H1 (cell line): ENCODE measurements at regions not wholly inside any gene's neighbourhood (a gene's known extent, or its start where the extent isn't known, plus 50 kb on each side); places are given as distances from the start of the nearest gene placed in this dataset.

Experiments used
- CTCF ChIA-PET: fragments of 300-600 bp; sonication (Branson Sonifier 250); formaldehyde crosslinking; loops from one replicate; lab custom pipeline; 2021; ENCODE audit not compliant: partially characterized antibody; lab: Charles Lee
- POLR2A ChIA-PET: fragments of 300-600 bp; sonication (Branson Sonifier 250); formaldehyde crosslinking; loops from one replicate; lab custom pipeline; 2021; ENCODE audit warnings: inconsistent platforms; ENCODE audit not compliant: partially characterized antibody; lab: Charles Lee
- DNase-seq, 2 experiments: peaks; one replicate each; pipeline versions ENCODE4 v3.0.0 to v3.0.0-alpha.2; 2010 to 2022; ENCODE audit warnings: low spot score in 2 of 2, low read depth in 1 of 2, mixed read lengths in 1 of 2
- FAIRE-seq: peaks from 2 replicates; lab custom pipeline; 2011; peaks lifted over from hg19 to GRCh38; lab: Jason Lieb, UNC
- H2AFZ ChIP-seq: 2 replicates; pipeline ENCODE4 v1.8.1; 2012; ENCODE audit warnings: low read length, inconsistent platforms
- H2AK5ac ChIP-seq: 2 replicates; pipeline ENCODE4 v1.6.1; 2013; ENCODE audit warnings: low read depth, low read length
- H2BK120ac ChIP-seq: replicated peaks from 2 replicates; pipeline ENCODE3; 2013; ENCODE audit warnings: low read depth, low read length, inconsistent platforms
- H2BK12ac ChIP-seq: 2 replicates; pipeline ENCODE4 v1.6.1; 2013; ENCODE audit warnings: low read depth, low read length
- H2BK15ac ChIP-seq: 2 replicates; pipeline ENCODE4 v1.6.1; 2013; ENCODE audit warnings: low read length
- H2BK20ac ChIP-seq: 2 replicates; pipeline ENCODE4 v1.6.1; 2013; ENCODE audit warnings: low read length
- H2BK5ac ChIP-seq: 2 replicates; pipeline ENCODE4 v1.6.1; 2013; ENCODE audit warnings: low read depth, low read length
- H3K14ac ChIP-seq: 2 replicates; pipeline ENCODE4 v1.6.1; 2013; ENCODE audit warnings: inconsistent platforms; ENCODE audit not compliant: insufficient read length
- H3K18ac ChIP-seq: 2 replicates; pipeline ENCODE4 v1.6.1; 2013; ENCODE audit warnings: low read length; ENCODE audit errors: extremely low read depth
- H3K23ac ChIP-seq: 2 replicates; pipeline ENCODE4 v1.6.1; 2013; ENCODE audit warnings: inconsistent platforms; ENCODE audit not compliant: insufficient read length
- H3K23me2 ChIP-seq: 2 replicates; pipeline ENCODE4 v1.6.1; 2013; ENCODE audit warnings: low read depth, low read length
- H3K27ac ChIP-seq: 2 replicates; pipeline ENCODE4 v1.6.1; 2011; ENCODE audit warnings: low read depth, low read length, inconsistent platforms
- H3K27me3 ChIP-seq, 4 experiments: replicated peaks in 1 of 4; 1 replicate in 1 of 4; 2 replicates in 3 of 4; pipeline versions ENCODE4 v1.6.1 to v1.8.1; 2011 to 2013; ENCODE audit warnings: low read length in 3 of 4, mild to moderate bottlenecking in 3 of 4, inconsistent platforms in 2 of 4, mixed read lengths in 2 of 4, moderate library complexity in 1 of 4; ENCODE audit not compliant: control insufficient read depth in 3 of 4, insufficient read depth in 3 of 4; ENCODE audit errors: extremely low read depth in 1 of 4
- H3K36me3 ChIP-seq, 4 experiments: 2 replicates each; pipeline versions ENCODE4 v1.6.1 to v1.8.1; 2011 to 2013; ENCODE audit warnings: mild to moderate bottlenecking in 4 of 4, low read length in 3 of 4, moderate library complexity in 2 of 4, control low read depth in 1 of 4, inconsistent platforms in 1 of 4; ENCODE audit not compliant: insufficient read depth in 4 of 4, control insufficient read depth in 2 of 4
- H3K4ac ChIP-seq: replicated peaks from 2 replicates; pipeline ENCODE3; 2013; ENCODE audit warnings: low read length, low read depth, mixed read lengths, inconsistent platforms; ENCODE audit not compliant: insufficient read length
- H3K4me1 ChIP-seq, 4 experiments: replicated peaks in 1 of 4; 1 replicate in 1 of 4; 2 replicates in 3 of 4; pipeline versions ENCODE4 v1.6.1 to v1.8.1; 2011 to 2013; ENCODE audit warnings: low read length in 3 of 4, inconsistent platforms in 2 of 4, mixed read lengths in 1 of 4; ENCODE audit not compliant: insufficient read depth in 4 of 4, control insufficient read depth in 3 of 4
- H3K4me2 ChIP-seq, 2 experiments: 2 replicates each; pipeline versions ENCODE4 v1.6.1 to v1.8.1; 2011 to 2013; ENCODE audit warnings: low read depth in 2 of 2, low read length in 2 of 2, control low read depth in 1 of 2, inconsistent platforms in 1 of 2, mild to moderate bottlenecking in 1 of 2; ENCODE audit not compliant: insufficient read depth in 1 of 2
- H3K4me3 ChIP-seq, 4 experiments: fragments of 200-600, 300-600 bp in 1 of 4; sonication (generic), shearing (Covaris generic), sonication (Bioruptor Twin) in 1 of 4; 2 replicates each; pipeline versions ENCODE4 v1.5.1 to v1.8.1; 2011 to 2016; ENCODE audit warnings: low read length in 4 of 4, low read depth in 3 of 4, control low read depth in 2 of 4, inconsistent platforms in 2 of 4, mild to moderate bottlenecking in 2 of 4, mixed read lengths in 1 of 4, moderate library complexity in 1 of 4; ENCODE audit not compliant: insufficient read depth in 2 of 4; ENCODE audit errors: extremely low read depth in 1 of 4
- H3K56ac ChIP-seq: replicated peaks from 2 replicates; pipeline ENCODE3; 2013; ENCODE audit warnings: low read depth, mild to moderate bottlenecking, mixed read lengths, low read length, inconsistent platforms; ENCODE audit not compliant: insufficient read length
- H3K79me1 ChIP-seq: 2 replicates; pipeline ENCODE4 v1.6.1; 2013; ENCODE audit warnings: low read depth, low read length, control low read depth
- H3K79me2 ChIP-seq, 2 experiments: 2 replicates each; pipeline versions ENCODE4 v1.6.1 to v1.8.1; 2012 to 2013; ENCODE audit warnings: low read length in 2 of 2, mild to moderate bottlenecking in 2 of 2, inconsistent platforms in 1 of 2; ENCODE audit not compliant: insufficient read depth in 2 of 2, control insufficient read depth in 1 of 2
- H3K9ac ChIP-seq, 4 experiments: replicated peaks in 1 of 4; 1 replicate in 1 of 4; 2 replicates in 3 of 4; pipeline versions ENCODE4 v1.6.1 to v1.8.1; 2011 to 2013; ENCODE audit warnings: low read depth in 3 of 4, low read length in 3 of 4, control low read depth in 2 of 4, mild to moderate bottlenecking in 2 of 4, moderate library complexity in 2 of 4, inconsistent platforms in 1 of 4; ENCODE audit errors: extremely low read depth in 1 of 4
- H3K9me3 ChIP-seq, 2 experiments: 2 replicates each; pipeline versions ENCODE4 v1.6.1 to v1.8.1; 2012 to 2013; ENCODE audit warnings: mild to moderate bottlenecking in 2 of 2, moderate library complexity in 2 of 2, control low read depth in 1 of 2, inconsistent platforms in 1 of 2, low read depth in 1 of 2, low read length in 1 of 2, mixed read lengths in 1 of 2; ENCODE audit not compliant: insufficient read depth in 2 of 2
- H4K20me1 ChIP-seq, 2 experiments: replicated peaks in 1 of 2; 2 replicates each; pipeline versions ENCODE3 to v1.8.1; 2011 to 2013; ENCODE audit warnings: inconsistent platforms in 2 of 2, low read length in 2 of 2, mild to moderate bottlenecking in 1 of 2; ENCODE audit not compliant: insufficient read depth in 2 of 2, control insufficient read depth in 1 of 2
- H4K5ac ChIP-seq: 2 replicates; pipeline ENCODE4 v1.6.1; 2013; ENCODE audit warnings: low read length, low read depth, mixed read lengths, inconsistent platforms; ENCODE audit not compliant: insufficient read length
- H4K8ac ChIP-seq: 2 replicates; pipeline ENCODE4 v1.8.0; 2013; ENCODE audit warnings: mild to moderate bottlenecking, moderate library complexity, low read length, inconsistent platforms; ENCODE audit not compliant: insufficient read depth; ENCODE audit errors: extremely low read depth
- H4K91ac ChIP-seq: replicated peaks from 2 replicates; pipeline ENCODE3; 2013; ENCODE audit warnings: low read length, mixed read lengths, inconsistent platforms; ENCODE audit not compliant: insufficient read length
- CREB1 ChIP-seq: IDR thresholded peaks from 2 replicates; pipeline ENCODE4 v1.6.1; 2012; ENCODE audit warnings: inconsistent platforms
- CTBP2 ChIP-seq: IDR thresholded peaks from 2 replicates; pipeline ENCODE4 v1.7.0; 2011; ENCODE audit warnings: borderline replicate concordance, mild to moderate bottlenecking, moderate library complexity, mixed read lengths, low read length; ENCODE audit not compliant: insufficient read depth, insufficient read length
- E2F6 ChIP-seq: IDR thresholded peaks from 2 replicates; pipeline ENCODE4 v1.6.1; 2012; ENCODE audit warnings: inconsistent platforms
- GTF2F1 ChIP-seq: IDR thresholded peaks from 2 replicates; pipeline ENCODE4 v1.6.1; 2012; ENCODE audit warnings: low read depth, low read length, improper control_type of control experiment, borderline replicate concordance
- HDAC2 ChIP-seq, 2 experiments: fragments of 300-600 bp in 1 of 2; sonication (generic) in 1 of 2; IDR thresholded peaks; 2 replicates each; pipeline ENCODE4 v1.6.1; 2011 to 2012; ENCODE audit warnings: low read depth in 2 of 2, low read length in 2 of 2, mild to moderate bottlenecking in 2 of 2, moderate library complexity in 2 of 2, borderline replicate concordance in 1 of 2, inconsistent platforms in 1 of 2
- KDM1A ChIP-seq: fragments of 200-600, 300-600 bp; sonication (generic); IDR thresholded peaks from 2 replicates; pipeline ENCODE4 v1.7.1; 2016; ENCODE audit warnings: mild to moderate bottlenecking, low read length, borderline replicate concordance
- KDM5A ChIP-seq: fragments of 200-600 bp; IDR thresholded peaks from 2 replicates; pipeline ENCODE4 v1.7.1; 2012; ENCODE audit warnings: mild to moderate bottlenecking, low read length, inconsistent platforms, mixed read lengths
- RNF2 ChIP-seq: fragments of 200-900, 300-1000 bp; sonication (generic); IDR thresholded peaks from 2 replicates; pipeline ENCODE4 v1.7.1; 2016; ENCODE audit warnings: borderline replicate concordance, low read depth, mild to moderate bottlenecking, antibody characterized with exemption, low read length; ENCODE audit not compliant: poor library complexity, severe bottlenecking; ENCODE audit errors: missing control alignments
- SIRT6 ChIP-seq: IDR thresholded peaks from one replicate; pipeline ENCODE4 v1.7.1; 2012; ENCODE audit warnings: low read length, inconsistent platforms
- SP2 ChIP-seq: IDR thresholded peaks from 2 replicates; pipeline ENCODE4 v1.6.1; 2012; ENCODE audit warnings: mild to moderate bottlenecking, low read length, inconsistent platforms
- SP4 ChIP-seq: IDR thresholded peaks from 2 replicates; pipeline ENCODE4 v1.6.1; 2012; ENCODE audit warnings: low read length, inconsistent platforms
- TAF7 ChIP-seq: optimal IDR thresholded peaks from 2 replicates; pipeline ENCODE3; 2011; ENCODE audit warnings: low read depth, mild to moderate bottlenecking, inconsistent platforms, low read length, moderate library complexity, borderline replicate concordance
- USF2 ChIP-seq: IDR thresholded peaks from 2 replicates; pipeline ENCODE4 v1.6.1; 2011; ENCODE audit warnings: low read length, improper control_type of control experiment
- WGBS, 2 experiments: shearing (Covaris generic) in 1 of 2; methylation state at CpG; one replicate each; pipeline versions ENCODE4 v1.1.6 to v1.1.7; 2013 to 2015; ENCODE audit warnings: low lambda C conversion rate in 2 of 2, mixed read lengths in 2 of 2, inconsistent platforms in 1 of 2, low coverage in 1 of 2, missing lambda C conversion rate in 1 of 2; ENCODE audit not compliant: insufficient replicate concordance in 2 of 2, insufficient coverage in 1 of 2, insufficient read length in 1 of 2; ENCODE audit errors: extremely low coverage in 1 of 2, missing lambda C conversion rate in 1 of 2; 5-methylcytosine and 5-hydroxymethylcytosine counted together

- H3K27me3 ChIP-seq: no peaks in the 10 kb centered on the region
- H3K18ac ChIP-seq: no peak overlapping the region
- H2BK20ac ChIP-seq: no peak overlapping the region
- H3K23me2 ChIP-seq: no peaks in the 10 kb centered on the region
- H3K79me1 ChIP-seq: no peaks in the 10 kb centered on the region
- H3K4me3 ChIP-seq: no peak overlapping the region
- no peaks in the 10 kb centered on the region for H3K79me2 ChIP-seq
- H2BK15ac ChIP-seq: no peak overlapping the region
- H3K9me3 ChIP-seq: no peaks in the 10 kb centered on the region
- no peak overlapping the region for H2AK5ac ChIP-seq
- no peak for DNase-seq
- H2BK120ac ChIP-seq: no peak overlapping the region
- H3K27ac ChIP-seq: no peak overlapping the region
- no peak overlapping the region for H3K4ac ChIP-seq
- WGBS, 2 experiments: 76% methylated on average over 5 of the region's 5 CpGs; no CpG with 5 or more reads in 1 of the 2 experiments
- H4K91ac ChIP-seq: no peak overlapping the region
- no peak overlapping the region for H2BK12ac ChIP-seq
- H3K36me3 ChIP-seq: no peaks in the 10 kb centered on the region
- no peaks in the 10 kb centered on the region for H4K20me1 ChIP-seq
- no peak overlapping the region for H3K4me2 ChIP-seq
- peaks cover 0 to 4% (median 0%) of the 10 kb centered on the region in 4 experiments; a peak in 1 of 7 replicates for H3K4me1 ChIP-seq
- no peak overlapping the region for H3K23ac ChIP-seq
- H2BK5ac ChIP-seq: no peak overlapping the region
- no peak for FAIRE-seq
- no peak overlapping the region for H3K14ac ChIP-seq
- no peak overlapping the region for H4K5ac ChIP-seq
- no peak overlapping the region for H3K9ac ChIP-seq
- no peak overlapping the region for H4K8ac ChIP-seq
- no peak overlapping the region for H3K56ac ChIP-seq
- POLR2A ChIA-PET: no interaction called here
- CTCF ChIA-PET: interaction anchor here (1.2 kb wide), 1 partner anchor 13 kb away, joined by 3 read pairs; no protein-coding TSS in a partner anchor
- no peak overlapping the region for H2AFZ ChIP-seq
- TF ChIP-seq SP4 (no peak), RNF2 (no peak), SIRT6 (no peak), SP2 (no peak), HDAC2 (IDR thresholded peaks at IDR 0.05; ENCODE audit: borderline replicate concordance in 1 of 2, low read depth in 2 of 2, low read length in 2 of 2) (no peak), E2F6 (no peak), CTBP2 (no peak), GTF2F1 (no peak), KDM5A (no peak), USF2 (no peak), CREB1 (no peak), TAF7 (no peak), KDM1A (no peak)
Measured at GRCh38 chr7:11956991-11957390, 125.0 kb upstream of the THSD7A start.
